ENCODE measurements at regions not wholly inside any gene's neighbourhood (a gene's known extent, or its start where the extent isn't known, plus 50 kb on each side); places are given as distances from the start of the nearest gene placed in this dataset.
A peak's percentile ranks its signal among the peaks of the same experiment; 100 is the strongest.

GRCh38 chr2:107013884-107014283 is 127.9 kb upstream of the ST6GAL2 start:
- no peak overlapping the region for H3K4me3 ChIP-seq
- no peaks in the 10 kb centered on the region for H3K4me1 ChIP-seq (replicated peaks)
- no peak for DNase-seq (ENCODE audit: low read depth in 1 of 2, low spot score in 2 of 2)
- H3K9me3 ChIP-seq (replicated peaks): no peaks in the 10 kb centered on the region
- H3K36me3 ChIP-seq: no peaks in the 10 kb centered on the region
- H3K27me3 ChIP-seq (replicated peaks): no peaks in the 10 kb centered on the region
- H3K27ac ChIP-seq: no peak overlapping the region

- no peaks in the 10 kb centered on the region for H3K27me3 ChIP-seq (replicated peaks)
- no peak for DNase-seq (ENCODE audit: low read depth in 1 of 2, low spot score in 2 of 2)
- H3K27ac ChIP-seq: no peak overlapping the region
- H3K36me3 ChIP-seq: no peaks in the 10 kb centered on the region
- H3K4me3 ChIP-seq: no peak overlapping the region
- no peaks in the 10 kb centered on the region for H3K4me1 ChIP-seq (replicated peaks)
- no peaks in the 10 kb centered on the region for H3K9me3 ChIP-seq (replicated peaks)
Observed at GRCh38 chr2:107018366-107018765, 132.4 kb upstream of the ST6GAL2 start.

- Histone ChIP-seq H3K4me1 (replicated peaks) (peaks cover 4% of the 10 kb centered on the region), H3K27me3 (replicated peaks) (no peaks in the 10 kb centered on the region), H3K9me3 (replicated peaks) (no peaks in the 10 kb centered on the region), H3K27ac (no peak overlapping the region), H3K36me3 (no peaks in the 10 kb centered on the region), H3K4me3 (no peak overlapping the region)
- no peak for DNase-seq (ENCODE audit: low read depth in 1 of 2, low spot score in 2 of 2)
Observed at GRCh38 chr2:107020392-107020791, 134.4 kb upstream of the ST6GAL2 start.

- no peaks in the 10 kb centered on the region for H3K27me3 ChIP-seq (replicated peaks)
- no peaks in the 10 kb centered on the region for H3K36me3 ChIP-seq
- H3K4me3 ChIP-seq: no peak overlapping the region
- H3K4me1 ChIP-seq (replicated peaks): peaks cover 26% of the 10 kb centered on the region
- H3K27ac ChIP-seq: no peak overlapping the region
- H3K9me3 ChIP-seq (replicated peaks): no peaks in the 10 kb centered on the region
- no peak for DNase-seq (ENCODE audit: low read depth in 1 of 2, low spot score in 2 of 2)
Observed at GRCh38 chr2:107024269-107024668, 138.3 kb upstream of the ST6GAL2 start.

- no peak for DNase-seq (ENCODE audit: low read depth in 1 of 2, low spot score in 2 of 2)
- no peaks in the 10 kb centered on the region for H3K27me3 ChIP-seq (replicated peaks)
- H3K4me1 ChIP-seq (replicated peaks): peaks cover 26% of the 10 kb centered on the region
- no peaks in the 10 kb centered on the region for H3K36me3 ChIP-seq
- H3K4me3 ChIP-seq: no peak overlapping the region
- peak overlapping the region; percentile 31; the same call in 1 of the 2 replicates for H3K27ac ChIP-seq
- no peaks in the 10 kb centered on the region for H3K9me3 ChIP-seq (replicated peaks)
Observed at GRCh38 chr2:107025291-107025857, 139.4 kb upstream of the ST6GAL2 start.

- H3K27ac ChIP-seq: peak overlapping the region; percentile 31; the same call in 1 of the 2 replicates
- peak; percentile 71 to 80 for DNase-seq (ENCODE audit: low read depth in 1 of 2, low spot score in 2 of 2)
- no peaks in the 10 kb centered on the region for H3K9me3 ChIP-seq (replicated peaks)
- no peaks in the 10 kb centered on the region for H3K36me3 ChIP-seq
- H3K4me1 ChIP-seq (replicated peaks): peaks cover 26% of the 10 kb centered on the region
- no peaks in the 10 kb centered on the region for H3K27me3 ChIP-seq (replicated peaks)
- no peak overlapping the region for H3K4me3 ChIP-seq
Observed at GRCh38 chr2:107025869-107026380, 140.0 kb upstream of the ST6GAL2 start.

GRCh38 chr2:107027205-107027604 is 141.2 kb upstream of the ST6GAL2 start:
- H3K4me1 ChIP-seq (replicated peaks): peaks cover 26% of the 10 kb centered on the region
- H3K9me3 ChIP-seq (replicated peaks): no peaks in the 10 kb centered on the region
- H3K36me3 ChIP-seq: no peaks in the 10 kb centered on the region
- H3K27me3 ChIP-seq (replicated peaks): no peaks in the 10 kb centered on the region
- DNase-seq (ENCODE audit: low read depth in 1 of 2, low spot score in 2 of 2): no peak
- no peak overlapping the region for H3K4me3 ChIP-seq
- no peak overlapping the region for H3K27ac ChIP-seq

GRCh38 chr2:107027810-107028209 is 141.8 kb upstream of the ST6GAL2 start:
- Histone ChIP-seq H3K27me3 (replicated peaks) (no peaks in the 10 kb centered on the region), H3K27ac (no peak overlapping the region), H3K4me3 (no peak overlapping the region), H3K4me1 (replicated peaks) (peaks cover 26% of the 10 kb centered on the region), H3K9me3 (replicated peaks) (no peaks in the 10 kb centered on the region), H3K36me3 (no peaks in the 10 kb centered on the region)
- DNase-seq (ENCODE audit: low read depth in 1 of 2, low spot score in 2 of 2): no peak

GRCh38 chr2:107028661-107029060 is 142.7 kb upstream of the ST6GAL2 start:
- DNase-seq (ENCODE audit: low read depth in 1 of 2, low spot score in 2 of 2): no peak
- Histone ChIP-seq H3K36me3 (no peaks in the 10 kb centered on the region), H3K4me3 (no peak overlapping the region), H3K27ac (no peak overlapping the region), H3K4me1 (replicated peaks) (peaks cover 26% of the 10 kb centered on the region), H3K9me3 (replicated peaks) (no peaks in the 10 kb centered on the region), H3K27me3 (replicated peaks) (no peaks in the 10 kb centered on the region)

GRCh38 chr2:107036293-107036692 is 150.3 kb upstream of the ST6GAL2 start:
- Histone ChIP-seq H3K4me1 (replicated peaks) (no peaks in the 10 kb centered on the region), H3K4me3 (no peak overlapping the region), H3K36me3 (no peaks in the 10 kb centered on the region), H3K9me3 (replicated peaks) (no peaks in the 10 kb centered on the region), H3K27ac (no peak overlapping the region), H3K27me3 (replicated peaks) (no peaks in the 10 kb centered on the region)
- DNase-seq (ENCODE audit: low read depth in 1 of 2, low spot score in 2 of 2): no peak

GRCh38 chr2:107062173-107062572 is 176.2 kb upstream of the ST6GAL2 start:
- H3K9me3 ChIP-seq (replicated peaks): no peaks in the 10 kb centered on the region
- no peaks in the 10 kb centered on the region for H3K27me3 ChIP-seq (replicated peaks)
- no peak overlapping the region for H3K4me3 ChIP-seq
- H3K4me1 ChIP-seq (replicated peaks): no peaks in the 10 kb centered on the region
- no peak for DNase-seq (ENCODE audit: low read depth in 1 of 2, low spot score in 2 of 2)
- no peaks in the 10 kb centered on the region for H3K36me3 ChIP-seq
- H3K27ac ChIP-seq: no peak overlapping the region

- no peak overlapping the region for H3K27ac ChIP-seq
- H3K9me3 ChIP-seq (replicated peaks): no peaks in the 10 kb centered on the region
- no peaks in the 10 kb centered on the region for H3K36me3 ChIP-seq
- 0 out of 2 replicates have a peak, but pooled peaks cover 3% of the 10 kb centered on the region for H3K27me3 ChIP-seq (replicated peaks)
- H3K4me1 ChIP-seq (replicated peaks): no peaks in the 10 kb centered on the region
- H3K4me3 ChIP-seq: no peak overlapping the region
- DNase-seq (ENCODE audit: low read depth in 1 of 2, low spot score in 2 of 2): no peak
Observed at GRCh38 chr2:107062599-107063220, 176.7 kb upstream of the ST6GAL2 start.

- Histone ChIP-seq H3K4me3 (no peak overlapping the region), H3K27ac (no peak overlapping the region), H3K9me3 (replicated peaks) (no peaks in the 10 kb centered on the region), H3K4me1 (replicated peaks) (no peaks in the 10 kb centered on the region), H3K36me3 (no peaks in the 10 kb centered on the region), H3K27me3 (replicated peaks) (0 out of 2 replicates have a peak, but pooled peaks cover 3% of the 10 kb centered on the region)
- DNase-seq (ENCODE audit: low read depth in 1 of 2, low spot score in 2 of 2): no peak
Observed at GRCh38 chr2:107063228-107063627, 177.3 kb upstream of the ST6GAL2 start.

GRCh38 chr2:107064750-107065149 is 178.8 kb upstream of the ST6GAL2 start:
- Histone ChIP-seq H3K36me3 (no peaks in the 10 kb centered on the region), H3K9me3 (replicated peaks) (no peaks in the 10 kb centered on the region), H3K4me3 (no peak overlapping the region), H3K4me1 (replicated peaks) (no peaks in the 10 kb centered on the region), H3K27ac (no peak overlapping the region), H3K27me3 (replicated peaks) (0 out of 2 replicates have a peak, but pooled peaks cover 3% of the 10 kb centered on the region)
- DNase-seq (ENCODE audit: low read depth in 1 of 2, low spot score in 2 of 2): no peak
